GM19023 (cell line): ENCODE measurements at regions not wholly inside any gene's neighbourhood (a gene's known extent, or its start where the extent isn't known, plus 50 kb on each side); places are given as distances from the start of the nearest gene placed in this dataset.

Source experiments
- ATAC-seq: cut with Tn5 transposase; IDR thresholded peaks from one replicate; pipeline ENCODE4 v1.9.1; 2021; ENCODE audit warnings: mild to moderate bottlenecking, moderate library complexity; ENCODE audit not compliant: unreplicated experiment

DNA sequence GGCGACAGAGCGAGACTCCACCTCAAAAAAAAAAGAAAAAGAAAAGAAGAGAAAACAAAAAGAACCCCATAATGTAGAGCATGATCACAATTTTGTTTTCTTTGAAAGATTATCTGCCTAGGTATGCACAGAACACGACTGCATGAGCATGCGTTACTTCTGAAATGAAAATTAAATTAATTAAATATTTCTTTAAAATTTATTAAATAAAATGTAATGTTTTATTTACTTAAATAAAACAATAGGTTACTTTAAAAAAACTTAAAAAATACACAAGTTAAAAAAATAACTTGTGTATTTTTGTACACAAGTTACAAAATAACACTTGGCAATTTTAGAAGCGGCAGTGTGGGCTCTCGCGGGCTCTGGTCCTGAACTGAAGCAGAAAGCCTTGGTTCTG, 107.8 kb downstream of the TFAP2A start:
- ATAC-seq: no peak

DNA sequence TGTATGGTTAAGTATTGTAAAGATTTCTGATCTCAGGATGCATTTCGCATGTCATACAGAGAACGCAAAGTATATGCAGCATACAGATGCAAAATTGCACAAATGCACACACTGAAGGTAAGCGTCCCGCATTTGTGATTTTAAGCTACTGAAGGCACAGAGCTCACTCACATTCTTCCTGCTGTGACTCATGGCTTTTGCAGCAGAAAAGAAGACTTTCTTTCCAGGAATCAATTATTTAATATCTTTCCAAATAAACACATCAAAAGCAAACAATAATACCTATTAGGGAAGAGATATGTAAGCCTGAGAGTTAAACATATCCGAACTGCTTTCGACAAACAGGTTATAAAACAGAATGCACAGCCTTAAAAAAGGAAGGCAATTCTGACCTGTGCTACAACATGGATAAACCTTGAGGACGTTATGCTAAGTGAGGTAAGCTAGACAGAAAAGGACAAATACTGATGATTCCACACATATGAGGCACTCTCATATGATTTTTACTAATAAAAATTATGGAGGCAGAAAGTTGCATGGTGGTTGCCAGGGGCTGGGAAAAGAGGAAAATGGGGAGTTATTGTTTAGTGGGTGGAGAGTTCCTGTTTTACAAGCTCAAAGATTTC, 109.0 kb downstream of the TFAP2A start:
- no peak for ATAC-seq

DNA sequence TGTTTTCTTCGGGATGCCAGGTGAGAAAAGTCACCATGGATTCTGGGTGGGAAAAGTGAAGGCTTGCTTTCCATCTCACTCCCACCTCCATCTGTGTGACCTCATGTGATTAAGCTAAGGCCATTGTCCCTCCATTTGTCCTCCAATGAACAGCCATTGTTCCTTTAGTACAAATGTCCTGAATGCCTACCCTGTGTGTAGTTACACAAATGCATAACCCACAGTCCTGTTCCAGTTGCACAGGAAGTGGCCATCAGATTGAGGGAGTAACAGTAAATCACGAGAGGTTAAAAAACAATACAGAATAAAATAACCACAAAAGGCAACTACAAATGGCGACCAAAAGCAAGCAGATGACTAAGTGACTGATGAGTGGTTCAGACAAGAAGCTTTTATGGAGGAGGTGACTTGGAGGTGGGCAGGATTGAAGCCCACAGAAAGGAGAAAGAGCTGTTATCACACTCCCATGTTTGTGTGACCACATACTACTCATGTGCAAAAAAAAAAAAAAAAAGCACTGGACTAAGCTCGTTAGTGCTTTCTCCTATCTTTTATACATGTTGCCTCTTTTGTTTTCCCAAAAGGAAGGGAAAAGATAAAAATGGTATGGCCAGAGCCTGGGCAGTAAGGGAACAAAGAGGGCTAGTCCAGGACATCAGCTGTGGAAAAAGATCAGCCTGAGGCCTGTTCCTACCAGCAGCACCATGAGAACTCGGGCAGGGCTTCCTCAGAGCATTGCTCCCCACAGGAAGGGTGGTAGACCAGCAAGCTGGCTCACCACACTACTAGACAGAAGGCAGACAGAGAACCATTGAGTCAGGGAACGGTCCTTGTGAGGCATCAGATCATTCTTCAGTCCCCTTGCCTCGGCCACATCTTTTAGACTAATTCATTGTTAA, 111.0 kb downstream of the TFAP2A start:
- ATAC-seq: no peak

DNA sequence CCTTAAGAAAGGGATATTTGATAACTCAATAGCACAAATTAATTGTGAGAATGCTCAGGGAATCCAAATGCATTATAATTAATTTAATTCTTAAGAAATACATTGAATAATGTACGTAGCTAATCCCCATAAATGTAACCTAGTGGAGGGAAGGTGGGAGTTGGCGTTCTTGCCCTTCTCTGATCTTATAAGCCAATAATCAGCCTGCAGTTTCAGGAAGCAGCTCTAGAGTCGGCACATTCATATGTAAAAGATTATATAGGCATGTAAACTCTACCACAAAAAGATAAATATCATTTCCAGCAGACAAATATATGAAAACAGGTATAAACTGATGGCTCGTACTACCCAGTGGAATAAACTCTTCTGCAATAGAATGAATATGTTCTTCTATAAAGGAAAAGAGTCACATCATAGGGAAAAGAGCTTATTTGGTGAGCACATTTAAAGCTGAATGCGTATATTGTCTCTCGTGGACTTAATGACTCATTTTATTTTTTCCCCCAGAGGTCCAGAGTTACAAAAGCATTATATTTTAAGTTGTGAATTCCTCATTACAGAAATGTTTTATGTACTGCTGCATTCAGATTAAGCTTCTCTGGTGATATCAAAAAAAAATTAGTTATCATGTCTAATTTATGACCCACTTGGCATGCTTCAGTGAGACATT, 112.2 kb downstream of the TFAP2A start:
- no peak for ATAC-seq

DNA sequence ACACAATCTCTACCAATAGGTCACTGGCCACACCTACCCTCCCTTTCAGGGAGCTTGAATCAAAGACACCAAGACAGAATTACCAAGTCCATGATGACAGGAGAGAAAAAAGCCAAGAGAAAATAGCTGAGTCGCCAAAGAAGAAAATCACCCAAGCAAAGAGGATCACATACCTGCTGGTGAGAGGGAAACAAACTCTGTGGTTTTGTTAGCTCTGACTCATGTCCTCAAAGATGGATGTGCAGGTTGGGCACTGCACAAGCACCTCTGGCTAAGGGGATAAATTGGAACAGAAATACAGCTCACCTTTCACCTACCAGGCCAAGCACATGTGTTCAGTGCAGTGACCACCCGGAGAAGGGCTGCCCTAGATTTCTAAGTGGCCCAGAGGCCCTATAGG, 114.8 kb downstream of the TFAP2A start:
- no peak for ATAC-seq

DNA sequence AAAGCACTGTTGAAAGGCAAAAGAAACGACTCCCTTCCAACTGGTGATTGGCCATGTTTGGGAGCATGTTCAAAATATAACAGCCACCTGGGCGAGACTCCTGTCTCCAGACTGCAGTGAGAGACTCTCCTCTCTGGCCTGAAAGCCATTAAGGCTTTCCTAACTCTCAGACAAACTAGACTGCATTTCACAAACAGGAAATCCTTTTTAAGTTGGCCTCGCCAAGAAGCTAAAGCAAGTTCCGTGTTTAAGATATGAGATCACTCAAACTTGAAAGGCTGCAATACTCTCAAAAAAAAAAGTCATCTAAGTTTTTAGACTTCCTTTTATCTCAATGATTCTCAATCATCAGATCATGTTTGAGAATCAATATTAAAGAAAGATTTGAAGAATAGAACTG, 117.0 kb downstream of the TFAP2A start:
- ATAC-seq: no peak

DNA sequence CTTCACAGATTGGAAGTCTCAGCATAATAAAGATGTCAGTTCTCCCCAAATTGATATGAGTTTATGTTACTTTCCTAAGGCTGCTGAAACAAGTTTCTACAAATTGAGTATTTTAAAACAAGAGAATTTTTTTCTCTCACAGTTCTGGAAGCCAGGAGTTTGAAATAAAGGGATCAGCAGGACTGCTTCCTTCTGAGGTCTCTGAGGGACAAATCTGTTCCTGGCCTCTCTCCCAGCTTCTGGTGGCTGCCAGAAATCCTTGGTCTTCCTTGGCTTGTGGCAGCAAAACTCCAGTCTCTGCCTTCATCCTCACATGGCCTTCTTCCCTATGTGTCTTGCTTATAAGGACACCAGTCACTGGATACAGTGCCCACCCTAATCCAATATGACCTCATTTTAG, 136.1 kb downstream of the TFAP2A start:
- ATAC-seq: no peak

DNA sequence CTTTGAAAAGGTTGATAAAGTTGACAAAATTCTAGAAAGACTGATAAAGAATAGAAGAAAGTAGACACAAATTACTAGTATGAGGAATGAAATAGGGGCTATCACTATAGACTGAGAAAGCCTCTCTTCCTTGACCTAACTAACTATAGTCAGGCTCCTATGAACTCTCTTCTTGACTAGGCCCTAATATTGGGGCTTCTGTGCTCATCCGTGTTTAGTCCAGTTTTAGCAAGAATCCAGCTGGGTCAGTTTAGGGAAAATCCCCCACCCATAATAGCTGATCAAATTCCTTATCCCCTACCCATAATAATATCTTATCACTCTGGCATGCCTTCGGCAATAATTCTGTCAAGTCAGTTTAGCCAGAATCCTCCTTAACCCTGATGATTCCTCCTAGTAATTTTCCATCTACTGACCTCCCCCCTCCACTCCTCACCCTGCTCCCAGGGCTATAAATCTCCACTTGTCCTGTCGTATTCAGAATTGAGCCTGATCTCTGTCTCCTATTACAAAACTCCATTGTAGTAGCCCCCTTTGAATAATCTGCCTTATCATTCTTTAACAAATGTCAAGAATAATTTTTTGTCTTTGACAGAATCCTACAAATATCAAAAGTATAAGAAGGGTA, 138.1 kb downstream of the TFAP2A start:
- no peak for ATAC-seq

DNA sequence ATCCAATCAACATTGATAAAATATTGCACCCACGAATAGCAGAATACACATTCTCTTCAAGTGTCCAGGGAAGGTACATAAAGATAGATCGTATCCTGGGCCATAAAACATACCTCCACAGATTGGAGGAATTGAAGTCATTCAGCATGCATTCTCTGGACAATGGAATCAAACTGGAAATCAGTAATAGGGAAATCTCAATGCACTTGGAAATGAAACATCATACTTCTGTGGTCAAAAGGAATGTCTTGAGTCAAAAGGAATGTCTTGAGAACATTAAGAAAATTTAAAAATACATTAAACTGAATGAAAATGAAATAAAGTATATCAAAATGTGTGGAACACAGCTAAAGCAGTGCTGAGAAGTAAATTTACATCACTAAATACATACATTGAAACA, 138.8 kb downstream of the TFAP2A start:
- no peak for ATAC-seq

DNA sequence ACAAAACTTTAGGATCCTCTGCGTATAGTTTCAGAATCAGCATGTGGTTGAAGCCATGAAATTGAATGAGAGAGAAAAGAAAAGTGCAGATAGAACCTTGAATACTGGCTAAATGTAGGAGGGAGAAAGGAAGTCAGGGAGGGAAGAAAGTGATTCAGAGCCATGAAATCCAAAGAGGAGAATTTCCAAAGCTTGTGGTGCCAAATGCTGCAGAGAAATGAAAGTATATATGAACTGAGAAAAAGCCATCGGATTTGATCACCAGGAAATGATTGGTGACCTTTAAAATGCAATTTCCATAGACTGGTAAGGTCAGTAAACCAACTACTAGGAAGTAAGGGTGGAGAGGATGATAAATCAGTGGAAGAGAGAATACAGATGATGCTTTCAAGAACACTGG, 142.3 kb downstream of the TFAP2A start:
- ATAC-seq: no peak

DNA sequence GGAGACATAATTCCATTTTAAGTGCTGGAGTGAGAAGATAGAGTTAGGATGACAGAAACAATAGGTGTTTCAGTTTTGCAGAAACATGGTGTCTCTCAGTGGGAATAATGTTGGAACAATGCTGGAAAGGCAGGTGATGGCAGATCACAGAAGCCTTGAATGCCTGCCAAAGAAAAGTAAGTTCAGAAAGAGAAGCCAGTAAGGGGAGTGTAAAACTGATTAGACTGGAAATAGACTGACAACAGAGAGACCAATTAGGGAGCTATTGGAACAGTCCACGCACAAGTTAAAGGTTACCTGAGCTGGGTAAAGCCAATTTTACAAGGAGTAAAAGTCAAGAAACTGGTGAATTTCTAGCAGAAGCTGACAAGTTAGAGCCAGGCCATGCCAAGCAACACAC, 142.9 kb downstream of the TFAP2A start:
- ATAC-seq: no peak

DNA sequence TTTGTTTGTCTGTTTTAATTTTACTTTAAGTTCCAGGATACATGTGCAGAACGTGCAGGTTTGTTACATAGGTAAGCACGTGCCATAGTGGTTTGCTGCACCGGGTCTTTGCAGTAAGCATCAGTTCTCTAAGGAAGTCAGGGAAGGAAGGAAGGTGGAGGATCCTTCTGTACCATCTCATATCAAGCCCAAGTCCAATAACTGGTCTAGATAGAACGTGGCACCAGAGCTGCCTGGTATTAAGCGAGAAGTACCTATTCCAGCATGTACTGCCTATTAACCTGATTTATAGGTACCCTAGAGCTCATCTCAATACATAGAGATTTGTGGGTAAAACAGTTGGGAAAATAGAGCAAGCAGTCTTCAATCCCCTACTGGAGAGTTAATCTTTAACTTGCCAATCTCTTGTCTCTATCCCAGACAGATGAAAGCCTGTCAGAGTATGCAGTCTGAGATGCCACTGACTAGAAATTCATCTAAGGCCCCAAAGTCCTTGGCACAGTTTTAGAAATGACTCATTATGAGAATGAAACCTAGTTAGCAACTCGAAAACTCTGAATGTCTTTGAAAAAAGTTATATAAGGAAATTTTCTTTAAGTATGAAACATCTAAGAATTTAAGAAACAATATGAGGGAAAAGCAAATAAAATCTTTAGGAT, 144.9 kb downstream of the TFAP2A start:
- ATAC-seq: no peak

DNA sequence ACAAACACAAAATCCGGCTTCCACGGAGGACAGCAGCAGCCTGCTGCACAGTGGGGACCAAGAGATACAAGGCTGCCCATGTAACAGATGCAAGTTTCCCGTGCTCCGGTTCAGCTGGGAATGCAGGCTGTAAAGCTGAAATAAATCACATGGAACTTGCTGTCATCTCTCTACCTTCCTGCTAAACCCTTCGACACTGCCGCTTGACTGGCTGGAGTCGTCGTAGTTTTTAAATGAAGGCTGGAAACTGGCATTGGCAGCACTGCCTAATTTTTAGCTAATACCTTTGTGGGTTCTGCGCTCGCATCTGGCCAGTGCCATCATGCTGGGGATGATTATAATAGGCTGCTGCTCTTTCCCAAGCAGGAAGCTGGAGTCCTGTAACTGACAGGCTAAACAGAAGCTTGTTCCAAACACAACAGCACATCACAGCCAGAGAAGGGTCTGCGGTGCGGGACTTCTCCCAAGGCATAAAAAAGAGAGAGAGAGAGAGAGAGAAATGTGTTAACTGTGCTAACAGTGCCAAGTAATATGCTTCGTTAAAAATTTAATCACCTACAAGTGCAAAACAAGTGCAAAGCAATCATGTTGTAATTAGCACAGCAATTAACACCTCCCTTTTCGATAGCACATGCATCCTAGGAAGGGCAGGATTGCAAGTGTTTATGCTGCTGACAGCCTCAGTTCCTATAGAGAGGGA, 146.1 kb downstream of the TFAP2A start:
- ATAC-seq: no peak

DNA sequence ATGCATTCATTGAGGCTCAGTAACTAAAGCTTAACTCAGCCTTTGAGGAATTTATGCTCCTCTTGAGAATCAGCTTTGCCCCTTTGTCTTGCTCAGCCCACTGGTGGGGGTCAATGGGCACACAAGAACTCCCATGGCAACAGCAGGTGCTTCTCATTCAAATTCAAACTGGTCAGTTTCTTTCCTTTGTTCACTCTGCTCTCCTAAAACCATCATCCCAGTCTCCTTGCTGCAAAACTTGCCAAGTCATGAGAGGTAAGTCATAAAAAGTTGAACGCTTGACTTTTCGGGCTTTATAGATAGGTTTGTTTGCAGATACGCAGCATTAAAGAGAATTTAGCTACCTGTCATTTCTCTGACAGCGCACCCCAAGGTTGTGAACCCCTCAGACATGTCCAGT, 146.8 kb downstream of the TFAP2A start:
- no peak for ATAC-seq

DNA sequence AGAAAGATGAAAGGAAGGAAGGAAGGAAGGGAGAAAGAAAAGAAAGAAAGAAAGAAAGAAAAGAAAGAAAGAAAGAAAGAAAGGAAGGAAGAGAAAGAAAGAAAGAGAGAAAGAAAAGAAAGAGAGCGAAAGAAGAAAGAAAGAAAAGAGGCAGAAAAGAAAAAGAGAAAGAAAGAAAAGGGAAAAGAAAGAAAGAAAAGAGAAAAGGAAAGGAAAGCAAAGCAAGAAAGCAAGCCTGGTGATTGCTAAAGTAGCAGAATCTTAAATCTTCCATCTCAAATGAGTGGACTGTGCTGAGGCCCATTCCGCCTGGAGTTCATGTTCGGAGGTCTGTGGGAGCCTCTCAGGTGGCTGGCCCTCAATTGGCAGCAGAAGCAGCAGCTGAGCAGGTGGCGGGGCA, 148.4 kb downstream of the TFAP2A start:
- no peak for ATAC-seq

DNA sequence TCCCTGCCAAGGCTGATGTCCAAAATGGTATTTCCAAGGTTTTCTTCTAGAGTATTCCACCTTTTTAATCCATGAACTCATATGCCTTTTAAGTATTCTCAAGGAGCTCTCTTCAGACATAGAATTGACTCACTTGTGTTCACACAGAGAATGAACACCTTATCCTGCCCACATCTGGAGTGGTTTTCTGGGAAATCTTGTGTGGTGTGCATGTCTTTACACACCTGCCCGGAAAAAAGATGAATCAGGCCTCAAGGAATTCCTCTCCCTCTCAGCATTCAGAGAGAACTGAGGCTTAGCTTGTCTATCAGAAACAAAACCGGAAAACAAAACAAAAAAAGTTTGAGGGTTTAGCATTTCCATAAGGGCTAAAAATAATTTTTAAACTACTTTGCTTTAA, 148.8 kb downstream of the TFAP2A start:
- ATAC-seq: no peak

DNA sequence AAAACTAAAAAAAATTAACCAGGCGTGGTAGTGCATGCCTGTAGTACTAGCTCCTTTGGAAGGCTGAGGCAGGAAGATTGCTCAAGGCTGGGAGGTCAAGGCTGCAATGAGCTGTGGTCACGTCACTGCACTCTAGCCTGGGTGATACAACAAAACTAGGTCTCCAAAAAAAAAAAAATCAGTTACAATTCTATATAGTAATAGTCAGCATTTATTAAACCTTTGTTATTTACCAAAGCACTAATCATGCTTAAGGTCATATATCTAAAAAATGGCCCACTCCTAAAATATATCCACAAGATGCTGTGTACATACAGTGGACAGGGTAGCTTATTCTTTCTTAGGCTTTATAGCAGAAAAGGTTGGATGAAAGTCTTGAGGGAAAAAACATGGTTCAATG, 152.4 kb downstream of the TFAP2A start:
- no peak for ATAC-seq

DNA sequence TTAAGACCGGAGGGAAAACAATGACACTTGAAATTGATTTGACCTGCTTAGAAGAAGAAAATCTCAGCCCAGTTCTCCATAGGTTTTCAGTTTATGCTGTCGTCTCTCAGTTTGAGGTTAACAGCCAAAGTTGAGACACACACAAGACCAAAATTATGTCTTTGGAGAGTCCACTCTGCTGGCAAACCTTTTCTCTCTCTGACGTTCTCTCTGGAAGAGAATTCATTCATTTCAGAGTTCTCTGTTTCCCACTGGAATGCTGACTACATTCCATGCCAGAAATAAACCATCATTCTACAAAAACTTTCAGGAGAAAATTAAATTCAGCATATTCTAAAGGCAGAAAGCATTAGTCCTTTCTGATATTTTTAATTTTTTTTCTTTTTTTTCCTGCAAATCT, 155.2 kb downstream of the TFAP2A start:
- ATAC-seq: no peak

DNA sequence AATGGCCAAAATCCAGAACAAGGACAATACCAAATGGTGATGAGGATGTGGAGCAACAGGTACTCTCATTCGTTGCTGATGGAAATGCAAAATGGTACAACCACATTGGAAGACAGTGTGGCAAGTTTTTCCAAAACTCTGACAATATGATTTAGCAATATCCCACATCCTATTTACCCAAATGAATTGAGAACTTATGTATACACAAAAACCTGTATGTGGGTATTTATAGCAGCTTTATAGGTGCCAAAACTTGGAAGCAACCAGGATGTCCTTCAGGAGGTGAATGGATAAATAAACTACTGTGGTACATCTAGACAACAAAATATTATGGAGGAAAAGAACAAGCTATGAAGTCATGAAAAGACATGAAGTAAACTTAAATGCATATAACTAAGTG, 156.5 kb downstream of the TFAP2A start:
- no peak for ATAC-seq

DNA sequence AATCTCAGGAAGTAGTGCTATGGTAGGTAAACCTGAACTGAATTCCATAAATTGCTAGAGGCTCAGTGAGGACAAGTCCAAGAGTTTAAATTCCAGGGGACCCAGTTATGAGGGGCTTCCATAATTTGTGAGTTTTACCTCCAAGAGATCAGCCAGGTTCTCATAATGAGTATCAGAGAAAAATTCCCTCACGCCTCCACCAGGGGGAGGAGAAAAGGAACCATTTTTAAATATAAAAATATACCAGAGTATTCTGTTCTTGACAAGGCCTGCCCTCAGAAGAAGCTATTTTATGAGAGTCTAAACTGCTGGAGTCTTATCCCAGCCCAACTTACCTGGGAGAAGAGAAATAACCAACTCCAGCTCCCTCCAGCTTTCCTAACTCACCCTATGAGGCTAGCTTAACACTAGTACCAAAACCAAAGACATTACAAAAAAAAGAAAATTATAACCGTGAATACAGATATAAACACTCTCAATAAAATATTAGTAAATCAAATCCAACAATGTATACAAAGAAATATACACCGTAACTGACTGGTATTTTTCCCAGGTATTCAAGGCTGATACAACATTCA, 158.7 kb downstream of the TFAP2A start:
- ATAC-seq: no peak
